ENCODE measurements at regions not wholly inside any gene's neighbourhood (a gene's known extent, or its start where the extent isn't known, plus 50 kb on each side); places are given as distances from the start of the nearest gene placed in this dataset.

- ChIA-PET POLR2A (ENCODE audit: low non-redundant PET) (no interaction called here), CTCF (interaction anchor here (0.8 to 0.9 kb wide), 2 partner anchors 15 to 414 kb away, joined by 3 to 4 read pairs; no protein-coding TSS in a partner anchor)
- H3K27ac ChIP-seq, result no peak overlapping the region
- TF ChIP-seq CTCF (conservative IDR thresholded peaks at IDR 0.05; ENCODE audit: low read depth), result no peak
- DNase-seq (ENCODE audit: low spot score), result no peak
These were observed 350.0 kb downstream of the SIPA1L2 start for GRCh38 chr1:232279909-232280400.

DNA sequence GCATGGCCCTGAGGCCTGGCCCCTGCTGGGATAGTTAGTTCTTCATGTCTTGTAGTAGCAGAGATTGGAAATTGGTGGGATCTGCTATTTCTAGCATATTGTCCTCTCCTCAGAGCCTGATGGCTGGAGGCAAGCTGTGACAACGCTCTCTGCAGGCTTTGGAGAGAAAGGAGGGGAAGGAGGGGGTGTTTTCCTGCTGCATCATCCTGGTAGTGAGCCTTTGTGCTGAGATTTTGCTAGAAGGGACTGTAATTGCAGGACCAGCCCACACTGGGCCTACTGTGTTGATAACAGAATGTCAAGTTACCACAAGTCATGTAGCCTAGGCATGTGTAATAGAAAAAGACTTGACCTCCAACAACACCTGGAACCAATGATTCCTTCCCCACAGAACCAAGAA, 351.0 kb downstream of the SIPA1L2 start:
- H3K27ac ChIP-seq, result no peak overlapping the region
- ChIA-PET CTCF (interaction anchor here (0.9 kb wide), 1 partner anchor 413 kb away, joined by 3 read pairs; no protein-coding TSS in a partner anchor), POLR2A (ENCODE audit: low non-redundant PET) (no interaction called here)
- DNase-seq (ENCODE audit: low spot score), result no peak
- no peak for TF ChIP-seq CTCF (conservative IDR thresholded peaks at IDR 0.05; ENCODE audit: low read depth)

GRCh38 chr1:232276651-232277050, 353.3 kb downstream of the SIPA1L2 start:
- POLR2A ChIA-PET (ENCODE audit: low non-redundant PET), result no interaction called here
- CTCF ChIA-PET, result no interaction called here

GRCh38 chr1:232274999-232275710, 354.8 kb downstream of the SIPA1L2 start:
- ChIA-PET CTCF (no interaction called here), POLR2A (ENCODE audit: low non-redundant PET) (no interaction called here)
- no peak for TF ChIP-seq CTCF (conservative IDR thresholded peaks at IDR 0.05; ENCODE audit: low read depth)
- DNase-seq (ENCODE audit: low spot score), result no peak
- no peak overlapping the region for H3K27ac ChIP-seq

More at GRCh38 chr1:232276651-232277050, 353.3 kb downstream of the SIPA1L2 start:
- H3K27ac ChIP-seq, result no peak overlapping the region
- no peak for TF ChIP-seq CTCF (conservative IDR thresholded peaks at IDR 0.05; ENCODE audit: low read depth)
- no peak for DNase-seq (ENCODE audit: low spot score)

- TF ChIP-seq CTCF (conservative IDR thresholded peaks at IDR 0.05; ENCODE audit: low read depth), result no peak
- POLR2A ChIA-PET (ENCODE audit: low non-redundant PET), result no interaction called here
- CTCF ChIA-PET, result no interaction called here
- DNase-seq (ENCODE audit: low spot score), result no peak
- no peak overlapping the region for H3K27ac ChIP-seq
These were observed 355.6 kb downstream of the SIPA1L2 start for GRCh38 chr1:232274236-232274855.

DNA sequence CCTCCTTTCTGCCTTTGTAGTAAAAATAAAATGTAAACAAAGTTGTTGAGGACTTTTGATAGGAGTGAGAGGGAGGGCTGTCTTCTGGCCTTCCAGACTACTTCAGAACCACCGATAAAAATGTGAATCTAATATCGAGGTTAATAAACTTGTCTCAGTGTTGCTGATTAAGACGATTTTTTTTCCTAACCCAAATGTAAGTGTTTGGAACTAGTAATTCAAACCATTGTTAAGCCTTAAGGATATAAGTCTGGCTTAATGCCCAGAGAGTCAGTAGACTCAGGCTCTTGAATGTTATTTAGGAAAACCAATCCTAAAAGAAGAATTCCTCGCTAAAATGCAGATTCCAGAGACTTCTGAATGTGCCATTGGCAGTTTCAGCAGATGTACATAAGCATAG, 356.9 kb downstream of the SIPA1L2 start:
- CTCF ChIA-PET, result no interaction called here

More for the DNA sequence above, 356.9 kb downstream of the SIPA1L2 start:
- no peak overlapping the region for H3K27ac ChIP-seq
- POLR2A ChIA-PET (ENCODE audit: low non-redundant PET), result no interaction called here
- no peak for TF ChIP-seq CTCF (conservative IDR thresholded peaks at IDR 0.05; ENCODE audit: low read depth)
- DNase-seq (ENCODE audit: low spot score), result no peak
